Colonic mucosa (tissue), 4 donors: ENCODE measurements at regions not wholly inside any gene's neighbourhood (a gene's known extent, or its start where the extent isn't known, plus 50 kb on each side); places are given as distances from the start of the nearest gene placed in this dataset.

Experiments used
- DNase-seq: peaks from one replicate; pipeline ENCODE4 v3.0.0-alpha.2; 2020
- H3K27ac ChIP-seq: fragments of 200-600 bp; one replicate; pipeline ENCODE4 v1.8.0; 2021
- H3K27me3 ChIP-seq: fragments of 200-600 bp; one replicate; pipeline ENCODE4 v1.8.0; 2021
- H3K36me3 ChIP-seq: fragments of 200-600 bp; one replicate; pipeline ENCODE4 v1.8.0; 2021
- H3K4me1 ChIP-seq: fragments of 200-600 bp; one replicate; pipeline ENCODE4 v1.8.0; 2021; ENCODE audit warnings: mild to moderate bottlenecking
- H3K4me3 ChIP-seq: fragments of 200-600 bp; one replicate; pipeline ENCODE4 v1.8.0; 2021
- H3K9ac ChIP-seq, 2 donors: one replicate each; pipeline ENCODE4 v1.7.0; 2013; ENCODE audit warnings: control low read depth in 2 of 2, low read depth in 2 of 2, low read length in 2 of 2
- H3K9me3 ChIP-seq: fragments of 200-600 bp; one replicate; pipeline ENCODE4 v1.8.0; 2021
- intact Hi-C: fragments of 100-400 bp; cut with DNase I; formaldehyde crosslinking; loops from one replicate; pipeline ENCODE4 v1.14.1; 2022
- TF ChIP-seq, protein P1 (sequence below): fragments of 200-600 bp; IDR thresholded peaks from one replicate; pipeline ENCODE4 v1.8.0; 2022; ENCODE audit warnings: antibody characterized with exemption, mild to moderate bottlenecking
- donor health status: healthy.
- donor health status: DM: no; HTN: no; CAD: no.
- donor health status: DM: no; HTN: no; CAD: no.

DNA sequence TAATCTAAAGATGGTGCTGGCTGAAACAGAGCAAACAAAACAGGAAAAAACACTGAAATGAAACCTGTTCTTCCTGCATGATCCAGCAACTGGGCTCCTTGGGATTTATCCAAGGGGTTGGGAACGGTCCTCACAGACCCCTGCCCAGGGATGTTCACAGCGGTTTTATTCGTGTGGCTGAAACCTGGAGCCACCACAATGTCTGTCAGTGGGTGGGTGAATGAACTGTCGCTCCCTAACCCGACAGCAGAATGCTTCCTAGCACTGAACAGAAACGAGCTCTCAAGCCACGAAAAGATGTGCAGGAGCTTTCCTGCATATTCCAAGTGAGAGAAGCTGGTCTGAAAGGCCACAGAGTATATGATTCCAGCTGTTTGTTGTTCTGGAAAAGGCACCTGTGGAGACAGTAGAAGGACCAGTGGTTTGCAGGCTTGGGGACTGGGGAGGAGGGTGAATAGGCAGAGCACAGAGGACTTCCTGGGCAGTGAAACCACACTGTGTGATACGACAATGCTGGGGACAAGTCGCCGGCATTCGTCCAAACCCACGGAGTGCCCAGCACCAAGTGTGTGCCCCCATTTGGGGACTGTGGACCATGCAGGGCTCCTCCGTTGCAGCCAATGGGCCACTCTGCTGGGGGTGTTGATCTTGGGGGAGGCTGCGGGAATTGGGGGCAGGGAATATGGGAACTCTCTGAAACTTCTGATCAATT is 73.9 kb downstream of the TEX29 start:
- H3K36me3 ChIP-seq: no peaks in the 10 kb centered on the region
- H3K27me3 ChIP-seq: no peaks in the 10 kb centered on the region
- H3K4me1 ChIP-seq: no peaks in the 10 kb centered on the region
- TF ChIP-seq, protein P1, sequence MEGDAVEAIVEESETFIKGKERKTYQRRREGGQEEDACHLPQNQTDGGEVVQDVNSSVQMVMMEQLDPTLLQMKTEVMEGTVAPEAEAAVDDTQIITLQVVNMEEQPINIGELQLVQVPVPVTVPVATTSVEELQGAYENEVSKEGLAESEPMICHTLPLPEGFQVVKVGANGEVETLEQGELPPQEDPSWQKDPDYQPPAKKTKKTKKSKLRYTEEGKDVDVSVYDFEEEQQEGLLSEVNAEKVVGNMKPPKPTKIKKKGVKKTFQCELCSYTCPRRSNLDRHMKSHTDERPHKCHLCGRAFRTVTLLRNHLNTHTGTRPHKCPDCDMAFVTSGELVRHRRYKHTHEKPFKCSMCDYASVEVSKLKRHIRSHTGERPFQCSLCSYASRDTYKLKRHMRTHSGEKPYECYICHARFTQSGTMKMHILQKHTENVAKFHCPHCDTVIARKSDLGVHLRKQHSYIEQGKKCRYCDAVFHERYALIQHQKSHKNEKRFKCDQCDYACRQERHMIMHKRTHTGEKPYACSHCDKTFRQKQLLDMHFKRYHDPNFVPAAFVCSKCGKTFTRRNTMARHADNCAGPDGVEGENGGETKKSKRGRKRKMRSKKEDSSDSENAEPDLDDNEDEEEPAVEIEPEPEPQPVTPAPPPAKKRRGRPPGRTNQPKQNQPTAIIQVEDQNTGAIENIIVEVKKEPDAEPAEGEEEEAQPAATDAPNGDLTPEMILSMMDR: no peak
- H3K9me3 ChIP-seq: no peaks in the 10 kb centered on the region
- no peak overlapping the region for H3K9ac ChIP-seq
- H3K4me3 ChIP-seq: no peak overlapping the region
- H3K27ac ChIP-seq: no peak overlapping the region
- no peak for DNase-seq
- intact Hi-C loops: no loop called here

DNA sequence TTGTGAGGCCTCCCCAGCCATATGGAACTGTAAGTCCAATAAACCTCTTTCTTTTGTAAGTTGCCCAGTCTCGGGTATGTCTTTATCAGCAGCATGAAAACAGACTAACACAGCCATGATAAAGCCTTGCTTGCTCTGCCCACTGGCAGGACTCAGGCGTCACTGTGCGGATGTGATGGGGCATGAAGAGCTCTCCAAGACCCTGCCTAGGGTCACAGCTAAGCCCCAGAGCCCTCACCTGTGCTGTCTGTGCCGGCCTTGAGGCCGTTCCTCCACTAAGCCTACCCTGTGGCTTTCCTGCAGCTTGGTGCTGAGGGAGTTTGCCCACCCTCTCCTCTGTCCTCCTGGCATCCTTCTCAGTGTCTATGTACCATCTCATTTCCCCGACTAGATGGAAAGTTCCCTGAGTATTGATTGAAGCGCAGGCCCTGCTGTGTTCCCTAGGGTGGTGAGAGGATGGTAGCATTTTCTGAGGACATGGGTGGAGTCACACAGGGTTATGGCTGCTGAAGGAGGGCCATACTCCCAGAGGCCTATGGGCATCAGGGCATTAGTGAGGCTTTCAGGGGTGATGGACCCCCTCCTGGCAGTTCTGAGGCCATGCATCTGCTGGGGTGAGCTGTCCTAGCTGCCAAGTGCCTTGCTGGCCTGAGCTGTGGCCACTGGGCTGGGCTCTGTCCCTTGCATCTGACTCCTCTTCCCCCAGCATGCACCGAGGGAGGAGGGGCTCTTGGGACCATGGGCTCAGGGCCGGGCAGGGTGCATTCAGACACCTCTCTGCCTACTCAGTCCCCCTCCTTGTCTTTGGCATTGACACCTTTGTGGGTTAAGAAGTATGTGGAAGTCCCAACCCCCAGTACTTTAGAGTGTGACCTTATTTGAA is 75.3 kb downstream of the TEX29 start:
- intact Hi-C loops: no loop called here
- H3K9me3 ChIP-seq: no peaks in the 10 kb centered on the region
- no peaks in the 10 kb centered on the region for H3K4me1 ChIP-seq
- H3K27ac ChIP-seq: no peak overlapping the region
- TF ChIP-seq, protein P1: no peak
- no peak for DNase-seq
- no peaks in the 10 kb centered on the region for H3K36me3 ChIP-seq
- no peaks in the 10 kb centered on the region for H3K27me3 ChIP-seq
- H3K4me3 ChIP-seq: no peak overlapping the region
- H3K9ac ChIP-seq: no peak overlapping the region

DNA sequence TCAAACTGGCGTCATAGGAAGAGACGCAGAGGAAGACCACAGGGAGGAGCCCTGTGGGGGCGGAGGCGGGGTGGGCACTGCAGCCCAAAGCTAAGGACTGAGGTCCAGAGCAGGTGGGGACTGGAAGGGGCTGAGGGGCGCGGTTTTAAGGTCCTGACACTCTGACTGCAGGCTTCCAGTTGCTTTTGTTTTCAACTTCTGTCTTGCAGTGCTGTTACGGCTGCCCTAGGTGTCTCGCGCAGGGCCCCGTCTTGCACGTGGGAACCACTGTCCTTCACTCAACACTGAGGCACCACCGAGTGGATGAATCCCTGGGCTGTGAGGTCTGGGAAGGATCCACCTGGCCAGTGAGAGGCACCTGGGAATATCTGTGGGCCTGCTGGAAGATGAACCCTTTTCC is 76.0 kb downstream of the TEX29 start:
- TF ChIP-seq, protein P1: no peak
- Histone ChIP-seq H3K36me3 (no peaks in the 10 kb centered on the region), H3K27me3 (no peaks in the 10 kb centered on the region), H3K27ac (no peak overlapping the region), H3K4me3 (no peak overlapping the region), H3K9ac (no peak overlapping the region), H3K4me1 (no peaks in the 10 kb centered on the region), H3K9me3 (no peaks in the 10 kb centered on the region)
- intact Hi-C loops: no loop called here
- no peak for DNase-seq

DNA sequence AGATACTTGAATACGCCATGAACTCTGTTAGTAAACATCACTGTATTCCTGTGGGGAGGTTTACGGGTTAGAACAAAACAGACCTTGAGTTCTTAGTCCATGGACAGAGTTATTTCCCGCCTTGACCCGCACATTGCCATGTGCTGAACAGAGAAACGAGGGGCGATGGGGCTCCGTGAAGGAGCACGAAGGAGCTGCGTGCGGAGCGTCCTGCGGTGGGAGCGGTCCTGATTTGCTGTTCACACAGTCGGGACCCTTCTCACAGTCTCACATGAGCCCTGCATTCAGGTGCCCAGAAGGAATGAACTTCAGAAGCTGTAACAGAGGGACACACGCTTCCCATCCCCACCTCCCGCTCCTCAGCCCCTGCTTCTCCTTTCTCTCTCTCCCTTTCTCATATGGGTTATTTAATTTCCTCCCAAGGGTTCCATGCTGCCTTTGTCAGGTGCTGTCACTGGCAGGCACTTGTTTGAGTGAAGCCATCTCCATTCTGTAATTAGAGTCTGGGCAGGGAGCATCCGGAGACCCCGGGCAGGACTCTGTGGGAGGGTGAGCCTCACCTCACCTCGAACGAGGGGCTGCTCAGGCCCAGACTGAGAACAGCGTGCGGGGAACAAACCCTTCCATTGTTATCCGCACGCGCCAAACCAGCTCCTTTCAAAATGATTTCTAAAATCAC is 76.9 kb downstream of the TEX29 start:
- Histone ChIP-seq H3K9me3 (no peaks in the 10 kb centered on the region), H3K36me3 (no peaks in the 10 kb centered on the region), H3K9ac (no peak overlapping the region), H3K4me1 (no peaks in the 10 kb centered on the region), H3K4me3 (no peak overlapping the region), H3K27me3 (no peaks in the 10 kb centered on the region), H3K27ac (no peak overlapping the region)
- TF ChIP-seq, protein P1: no peak
- intact Hi-C loops: no loop called here
- no peak for DNase-seq

DNA sequence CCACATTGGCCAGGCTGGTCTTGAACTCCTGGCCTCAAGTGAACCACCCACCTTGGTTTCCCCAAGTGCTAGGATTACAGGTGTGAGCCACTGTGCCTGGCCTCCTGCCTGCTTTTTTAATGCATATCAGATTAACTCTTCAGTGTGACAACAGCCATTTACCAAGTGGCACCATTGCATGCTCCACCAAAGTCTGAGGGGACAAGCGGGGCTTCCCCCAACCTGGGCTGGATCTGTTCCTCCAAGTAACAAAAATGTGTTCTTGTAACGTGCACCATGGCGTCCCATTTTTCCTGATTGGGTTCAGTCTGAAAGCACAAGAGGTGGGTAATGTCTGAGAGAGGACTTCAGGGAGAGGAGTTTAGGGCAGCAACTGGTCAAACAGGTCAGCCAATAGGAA is 77.8 kb downstream of the TEX29 start:
- no peaks in the 10 kb centered on the region for H3K36me3 ChIP-seq
- no peaks in the 10 kb centered on the region for H3K4me1 ChIP-seq
- TF ChIP-seq, protein P1: no peak
- H3K4me3 ChIP-seq: no peak overlapping the region
- no peak overlapping the region for H3K27ac ChIP-seq
- no peak for DNase-seq
- intact Hi-C loops: no loop called here
- no peak overlapping the region for H3K9ac ChIP-seq
- H3K9me3 ChIP-seq: no peaks in the 10 kb centered on the region
- no peaks in the 10 kb centered on the region for H3K27me3 ChIP-seq
